KMS-11 (cell line): ENCODE measurements at regions not wholly inside any gene's neighbourhood (a gene's known extent, or its start where the extent isn't known, plus 50 kb on each side); places are given as distances from the start of the nearest gene placed in this dataset.

Source experiments
- H2AFZ ChIP-seq: fragments of 200-600 bp; sonication (generic); 2 replicates; pipeline ENCODE4 v1.6.1; 2016; ENCODE audit warnings: antibody characterized with exemption, mixed run types, low read depth
- H3K27ac ChIP-seq: fragments of 200-600 bp; sonication (generic); 2 replicates; pipeline ENCODE4 v1.6.1; 2016; ENCODE audit warnings: mild to moderate bottlenecking, mixed run types
- H3K27me3 ChIP-seq: fragments of 200-600 bp; sonication (generic); 2 replicates; pipeline ENCODE4 v1.6.1; 2017; ENCODE audit warnings: mild to moderate bottlenecking, low read depth, mixed run types, moderate library complexity; ENCODE audit not compliant: insufficient read depth
- H3K36me3 ChIP-seq: fragments of 200-600 bp; sonication (generic); 2 replicates; pipeline ENCODE4 v1.6.1; 2017; ENCODE audit warnings: mild to moderate bottlenecking, mixed run types; ENCODE audit not compliant: insufficient read depth
- H3K4me1 ChIP-seq: fragments of 200-600 bp; sonication (generic); 2 replicates; pipeline ENCODE4 v1.6.1; 2016; ENCODE audit warnings: mild to moderate bottlenecking, low read depth, mixed run types; ENCODE audit not compliant: poor library complexity, severe bottlenecking
- H3K4me2 ChIP-seq: fragments of 200-600 bp; sonication (generic); 2 replicates; pipeline ENCODE4 v1.7.0; 2016; ENCODE audit warnings: mild to moderate bottlenecking, mixed run types
- H3K4me3 ChIP-seq: fragments of 200-600 bp; sonication (generic); IDR thresholded peaks from 2 replicates; pipeline ENCODE4 v1.6.1; 2017; ENCODE audit warnings: low read depth, low read length, mixed read lengths; ENCODE audit not compliant: insufficient read depth
- H3K79me2 ChIP-seq: fragments of 200-600 bp; sonication (generic); 2 replicates; pipeline ENCODE4 v1.6.1; 2016; ENCODE audit warnings: low read depth, mixed run types; ENCODE audit not compliant: insufficient read depth
- H3K9ac ChIP-seq: fragments of 200-600 bp; sonication (generic); 2 replicates; pipeline ENCODE4 v1.6.1; 2016; ENCODE audit warnings: mild to moderate bottlenecking, mixed run types
- H4K20me1 ChIP-seq: fragments of 200-600 bp; sonication (generic); 2 replicates; pipeline ENCODE4 v1.6.1; 2016; ENCODE audit warnings: mild to moderate bottlenecking, mixed run types; ENCODE audit not compliant: insufficient read depth
- TF ChIP-seq, protein P1 (sequence below): fragments of 200-600 bp; sonication (generic); conservative IDR thresholded peaks from 2 replicates; pipeline ENCODE4 v1.6.1; 2017; ENCODE audit warnings: low read depth, mild to moderate bottlenecking, antibody characterized with exemption, low read length, moderate library complexity, mixed read lengths

DNA sequence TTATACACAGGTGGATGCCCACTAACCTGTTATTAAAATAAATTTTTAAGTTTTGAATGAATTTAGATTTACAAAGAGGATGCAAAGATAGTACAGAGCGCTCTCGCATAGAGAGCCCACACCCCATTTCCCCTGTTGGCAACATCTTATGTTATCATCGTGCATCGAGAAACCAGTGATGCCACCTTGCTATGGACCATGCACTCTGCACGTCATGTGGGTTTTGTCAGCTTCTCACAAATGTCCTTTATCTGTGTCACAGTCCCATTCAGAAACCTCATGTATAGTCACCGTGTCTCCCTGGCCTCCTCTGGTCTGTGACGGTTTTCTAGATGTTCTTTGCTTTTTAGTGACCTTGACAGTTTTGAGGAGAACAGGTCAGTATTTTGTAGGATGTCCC lies 60.0 kb downstream of the ING1 start:
- no peak overlapping the region for H2AFZ ChIP-seq
- H3K4me2 ChIP-seq: no peak overlapping the region
- no peak overlapping the region for H3K4me3 ChIP-seq
- H4K20me1 ChIP-seq: no peaks in the 10 kb centered on the region
- TF ChIP-seq, protein P1, sequence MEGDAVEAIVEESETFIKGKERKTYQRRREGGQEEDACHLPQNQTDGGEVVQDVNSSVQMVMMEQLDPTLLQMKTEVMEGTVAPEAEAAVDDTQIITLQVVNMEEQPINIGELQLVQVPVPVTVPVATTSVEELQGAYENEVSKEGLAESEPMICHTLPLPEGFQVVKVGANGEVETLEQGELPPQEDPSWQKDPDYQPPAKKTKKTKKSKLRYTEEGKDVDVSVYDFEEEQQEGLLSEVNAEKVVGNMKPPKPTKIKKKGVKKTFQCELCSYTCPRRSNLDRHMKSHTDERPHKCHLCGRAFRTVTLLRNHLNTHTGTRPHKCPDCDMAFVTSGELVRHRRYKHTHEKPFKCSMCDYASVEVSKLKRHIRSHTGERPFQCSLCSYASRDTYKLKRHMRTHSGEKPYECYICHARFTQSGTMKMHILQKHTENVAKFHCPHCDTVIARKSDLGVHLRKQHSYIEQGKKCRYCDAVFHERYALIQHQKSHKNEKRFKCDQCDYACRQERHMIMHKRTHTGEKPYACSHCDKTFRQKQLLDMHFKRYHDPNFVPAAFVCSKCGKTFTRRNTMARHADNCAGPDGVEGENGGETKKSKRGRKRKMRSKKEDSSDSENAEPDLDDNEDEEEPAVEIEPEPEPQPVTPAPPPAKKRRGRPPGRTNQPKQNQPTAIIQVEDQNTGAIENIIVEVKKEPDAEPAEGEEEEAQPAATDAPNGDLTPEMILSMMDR: no peak
- H3K4me1 ChIP-seq: no peaks in the 10 kb centered on the region
- no peak overlapping the region for H3K27ac ChIP-seq
- H3K79me2 ChIP-seq: no peaks in the 10 kb centered on the region
- H3K36me3 ChIP-seq: no peaks in the 10 kb centered on the region
- H3K27me3 ChIP-seq: no peaks in the 10 kb centered on the region
- no peak overlapping the region for H3K9ac ChIP-seq

DNA sequence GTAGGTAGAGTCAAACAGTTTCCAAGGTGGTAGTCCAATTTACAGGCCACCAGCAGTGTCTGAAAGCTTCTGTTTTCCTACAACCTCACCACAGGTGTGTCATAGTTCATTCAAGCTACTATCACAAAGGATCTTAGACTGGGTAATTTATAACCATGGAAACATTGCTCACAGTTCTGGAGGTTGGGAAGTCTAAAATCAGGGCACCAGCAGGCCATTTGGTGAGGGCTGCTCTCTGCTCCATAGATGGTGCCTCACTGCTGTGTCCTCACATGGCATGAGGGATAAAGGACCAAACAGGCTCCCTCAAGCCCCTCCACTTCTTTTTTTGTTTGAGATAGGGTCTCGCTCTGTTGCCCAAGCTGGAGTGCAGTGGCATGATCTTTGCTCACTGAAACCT lies 60.6 kb downstream of the ING1 start:
- Histone ChIP-seq H3K36me3 (no peaks in the 10 kb centered on the region), H3K9ac (no peak overlapping the region), H3K27ac (no peak overlapping the region), H3K27me3 (no peaks in the 10 kb centered on the region), H3K4me3 (no peak overlapping the region), H4K20me1 (no peaks in the 10 kb centered on the region), H3K79me2 (no peaks in the 10 kb centered on the region), H2AFZ (no peak overlapping the region), H3K4me1 (no peaks in the 10 kb centered on the region), H3K4me2 (no peak overlapping the region)
- TF ChIP-seq, protein P1: no peak

DNA sequence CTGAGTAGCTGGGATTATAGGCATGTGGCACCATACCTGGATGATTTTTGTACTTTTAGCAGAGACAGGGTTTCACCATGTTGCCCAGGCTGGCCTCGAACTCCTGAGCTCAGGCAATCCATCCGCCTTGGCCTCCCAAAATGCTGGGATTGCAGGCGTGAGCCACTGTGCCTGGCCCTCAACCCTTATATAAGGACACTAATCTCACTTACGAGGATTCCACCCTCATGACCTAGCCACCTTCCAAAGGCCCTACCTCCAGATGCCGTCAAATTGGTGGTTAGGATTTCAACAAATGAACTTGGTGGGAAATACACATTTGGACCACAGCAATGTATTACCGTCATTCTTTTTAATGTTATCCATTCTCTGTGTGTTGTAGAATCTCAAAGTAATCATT lies 61.0 kb downstream of the ING1 start:
- no peak overlapping the region for H3K9ac ChIP-seq
- no peak overlapping the region for H3K27ac ChIP-seq
- no peaks in the 10 kb centered on the region for H3K79me2 ChIP-seq
- no peaks in the 10 kb centered on the region for H4K20me1 ChIP-seq
- no peaks in the 10 kb centered on the region for H3K4me1 ChIP-seq
- no peaks in the 10 kb centered on the region for H3K36me3 ChIP-seq
- no peak overlapping the region for H2AFZ ChIP-seq
- no peak overlapping the region for H3K4me3 ChIP-seq
- H3K27me3 ChIP-seq: no peaks in the 10 kb centered on the region
- H3K4me2 ChIP-seq: no peak overlapping the region
- TF ChIP-seq, protein P1: no peak

DNA sequence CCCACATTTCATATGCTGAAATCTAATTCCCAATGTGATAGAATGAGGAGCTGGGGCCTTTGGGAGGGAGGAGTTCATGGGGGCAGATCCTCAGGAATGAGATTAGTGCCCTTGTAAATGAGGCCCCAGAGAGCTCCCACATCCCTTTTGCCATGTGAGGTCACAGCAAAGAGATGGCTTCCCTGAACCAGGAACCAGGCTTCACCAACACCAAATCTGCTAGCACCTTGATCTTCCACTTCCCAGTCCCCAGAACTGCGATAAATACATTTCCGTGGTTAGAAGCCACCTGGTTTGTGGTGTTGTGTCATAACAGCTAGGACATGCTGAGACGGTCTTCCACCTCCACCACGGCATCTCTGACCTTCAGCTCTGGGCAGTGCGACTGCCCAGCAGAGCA lies 62.1 kb downstream of the ING1 start:
- no peaks in the 10 kb centered on the region for H3K4me1 ChIP-seq
- H3K4me2 ChIP-seq: no peak overlapping the region
- no peak overlapping the region for H3K9ac ChIP-seq
- H4K20me1 ChIP-seq: no peaks in the 10 kb centered on the region
- H3K79me2 ChIP-seq: no peaks in the 10 kb centered on the region
- no peak overlapping the region for H2AFZ ChIP-seq
- H3K27me3 ChIP-seq: no peaks in the 10 kb centered on the region
- H3K4me3 ChIP-seq: no peak overlapping the region
- H3K27ac ChIP-seq: no peak overlapping the region
- H3K36me3 ChIP-seq: no peaks in the 10 kb centered on the region
- TF ChIP-seq, protein P1: no peak
